ENCODE measurements at regions not wholly inside any gene's neighbourhood (a gene's known extent, or its start where the extent isn't known, plus 50 kb on each side); places are given as distances from the start of the nearest gene placed in this dataset.
"Not testable (repeated sequence)": the region's sequence is repeated elsewhere in the genome, so short reads cannot be mapped to it uniquely, and the experiment has no call there.

GRCh38 chr1:218015106-218015505, 270.0 kb upstream of the RRP15 start:
- H3K27me3 ChIP-seq (replicated peaks in 1 of 2; ENCODE audit: control insufficient read depth in 2 of 2, insufficient read depth in 2 of 2, low read length in 1 of 2); H3K36me3 ChIP-seq (ENCODE audit: control insufficient read depth in 2 of 2, insufficient read depth in 2 of 2, low read length in 1 of 2); ATAC-seq; H2AFZ ChIP-seq (ENCODE audit: control insufficient read depth, low read depth, low read length); H3K9ac ChIP-seq (ENCODE audit: control insufficient read depth, insufficient read depth, low read length); H3K79me2 ChIP-seq (ENCODE audit: control insufficient read depth, insufficient read depth, low read length); BruUV-seq (replicated peaks); H3K4me1 ChIP-seq (ENCODE audit: control insufficient read depth, insufficient read depth, low read length); RAD21 ChIA-PET (ENCODE audit: unreplicated experiment); H3K4me3 ChIP-seq; in situ Hi-C loops (cut with MboI); FAIRE-seq; intact Hi-C loops (cut with micrococcal nuclease; ENCODE audit: unreplicated experiment); H3K9me3 ChIP-seq (replicated peaks; ENCODE audit: control insufficient read depth, insufficient read depth, low read length); H3K4me2 ChIP-seq (ENCODE audit: control insufficient read depth, insufficient read depth); POLR2A ChIA-PET; CTCF ChIA-PET; DNase-seq (ENCODE audit: low read depth, low spot score); SMC1A ChIA-PET (ENCODE audit: uncharacterized antibody, unreplicated experiment); H3K27ac ChIP-seq (ENCODE audit: control insufficient read depth, insufficient read depth); H4K20me1 ChIP-seq (ENCODE audit: control insufficient read depth, insufficient read depth): not testable (repeated sequence)
- WGBS (ENCODE audit: insufficient coverage, insufficient replicate concordance, low lambda C conversion rate, missing lambda C conversion rate) = 87% methylated on average over 6 of the region's 8 CpGs

GRCh38 chr1:218024211-218024720, 260.8 kb upstream of the RRP15 start:
- WGBS (ENCODE audit: insufficient coverage, insufficient replicate concordance, low lambda C conversion rate, missing lambda C conversion rate) = 5% methylated on average over 2 of the region's 2 CpGs
- Histone ChIP-seq H3K79me2 (ENCODE audit: control insufficient read depth, insufficient read depth, low read length) (no peaks in the 10 kb centered on the region), H3K4me1 (ENCODE audit: control insufficient read depth, insufficient read depth, low read length) (no peaks in the 10 kb centered on the region), H4K20me1 (ENCODE audit: control insufficient read depth, insufficient read depth) (no peaks in the 10 kb centered on the region), H3K9me3 (replicated peaks; ENCODE audit: control insufficient read depth, insufficient read depth, low read length) (no peaks in the 10 kb centered on the region), H3K4me3 (no peak overlapping the region), H3K4me2 (ENCODE audit: control insufficient read depth, insufficient read depth) (no peak overlapping the region), H3K9ac (ENCODE audit: control insufficient read depth, insufficient read depth, low read length) (no peak overlapping the region), H3K27ac (ENCODE audit: control insufficient read depth, insufficient read depth) (no peak overlapping the region), H3K36me3 (ENCODE audit: control insufficient read depth in 2 of 2, insufficient read depth in 2 of 2, low read length in 1 of 2) (no peaks in the 10 kb centered on the region), H3K27me3 (replicated peaks in 1 of 2; ENCODE audit: control insufficient read depth in 2 of 2, insufficient read depth in 2 of 2, low read length in 1 of 2) (no peaks in the 10 kb centered on the region), H2AFZ (ENCODE audit: control insufficient read depth, low read depth, low read length) (no peak overlapping the region)
- ATAC-seq (no peak), FAIRE-seq (no peak), DNase-seq (ENCODE audit: low read depth, low spot score) (no peak)
- POLR2A ChIA-PET = no interaction called here
- intact Hi-C loops (cut with micrococcal nuclease; ENCODE audit: unreplicated experiment) = no loop called here
- CTCF ChIA-PET = no interaction called here
- in situ Hi-C loops (cut with MboI) = no loop called here
- RAD21 ChIA-PET (ENCODE audit: unreplicated experiment) = no interaction called here
- SMC1A ChIA-PET (ENCODE audit: uncharacterized antibody, unreplicated experiment) = no interaction called here
- no TSS peak for BruUV-seq (replicated peaks)
- TF ChIP-seq TCF12 (IDR thresholded peaks at IDR 0.05; ENCODE audit: low read depth, low read length) (no peak), CREB1 (IDR thresholded peaks at IDR 0.05; ENCODE audit: low read depth) (no peak), PKNOX1 (IDR thresholded peaks at IDR 0.05) (no peak), KDM1A (IDR thresholded peaks at IDR 0.05; ENCODE audit: borderline replicate concordance) (no peak), ZNF687 (IDR thresholded peaks at IDR 0.05) (no peak), NFYB (IDR thresholded peaks at IDR 0.05; ENCODE audit: insufficient read depth, low read depth, low read length) (no peak), HDGF (IDR thresholded peaks at IDR 0.05) (no peak), HDAC6 (IDR thresholded peaks at IDR 0.05; ENCODE audit: unreplicated experiment) (no peak), ESRRA (IDR thresholded peaks at IDR 0.05; ENCODE audit: low read length) (no peak), EGR1 (IDR thresholded peaks at IDR 0.05; ENCODE audit: borderline replicate concordance in 1 of 2, low read depth in 2 of 2, low read length in 2 of 2) (no peak)
